Endothelial cell of umbilical vein (primary cell): ENCODE measurements at regions not wholly inside any gene's neighbourhood (a gene's known extent, or its start where the extent isn't known, plus 50 kb on each side); places are given as distances from the start of the nearest gene placed in this dataset.

Source experiments
- BruUV-seq: library from RNA; stranded (reverse); fragments of 400-500 nt; replicated peaks from 2 replicates; lab custom pipeline; 2021; lab: Mats Ljungman, UMichigan
- CTCF ChIA-PET: fragments of 300-600, 350-600 bp; sonication (Branson Sonifier 250); formaldehyde crosslinking; loops from one replicate; lab custom pipeline; 2021; ENCODE audit warnings: antibody characterized with exemption, inconsistent platforms; lab: Charles Lee
- POLR2A ChIA-PET: fragments of 300-600, 350-600 bp; sonication (Branson Sonifier 250); formaldehyde crosslinking; loops from one replicate; lab custom pipeline; 2021; ENCODE audit warnings: antibody characterized with exemption, inconsistent platforms; lab: Charles Lee
- DNase-seq: peaks from one replicate; pipeline ENCODE4 v3.0.0-alpha.2; 2011; ENCODE audit warnings: low read depth, low spot score
- FAIRE-seq: peaks from 2 replicates; lab custom pipeline; 2011; peaks lifted over from hg19 to GRCh38; lab: Jason Lieb, UNC
- H2AFZ ChIP-seq: 2 replicates; pipeline ENCODE4 v1.6.0; 2012; ENCODE audit warnings: low read depth, low read length, control low read depth, inconsistent platforms
- H3K27ac ChIP-seq: 2 replicates; pipeline ENCODE4 v1.5.1; 2011; ENCODE audit warnings: low read depth, mild to moderate bottlenecking, control low read depth, low read length, moderate library complexity; ENCODE audit not compliant: insufficient read depth
- H3K27me3 ChIP-seq, 2 experiments: 2 replicates each; pipeline versions ENCODE4 v1.6.0 to v1.6.1; 2011; ENCODE audit warnings: low read length in 2 of 2, mixed read lengths in 1 of 2; ENCODE audit not compliant: control insufficient read depth in 2 of 2, insufficient read depth in 2 of 2
- H3K36me3 ChIP-seq, 2 experiments: 2 replicates in 1 of 2; 3 replicates in 1 of 2; pipeline ENCODE4 v1.5.1; 2011; ENCODE audit warnings: low read length in 2 of 2, mild to moderate bottlenecking in 1 of 2, moderate library complexity in 1 of 2; ENCODE audit not compliant: control insufficient read depth in 2 of 2, insufficient read depth in 2 of 2; ENCODE audit errors: extremely low read depth in 1 of 2
- H3K4me1 ChIP-seq: 3 replicates; pipeline ENCODE4 v1.5.1; 2011; ENCODE audit warnings: mild to moderate bottlenecking, low read length; ENCODE audit not compliant: control insufficient read depth, insufficient read depth; ENCODE audit errors: extremely low read depth
- H3K4me2 ChIP-seq: 2 replicates; pipeline ENCODE4 v1.6.1; 2011; ENCODE audit warnings: low read length, control low read depth, mixed read lengths; ENCODE audit not compliant: insufficient read depth
- H3K4me3 ChIP-seq, 3 experiments: fragments of 200-600 bp in 1 of 3; sonication (generic), shearing (Covaris generic) in 1 of 3; replicated peaks in 1 of 3; 2 replicates each; pipeline ENCODE4 v1.5.1; 2011 to 2016; ENCODE audit warnings: control low read depth in 3 of 3, low read length in 3 of 3, mild to moderate bottlenecking in 2 of 3, inconsistent platforms in 1 of 3, low read depth in 1 of 3, moderate library complexity in 1 of 3; ENCODE audit not compliant: insufficient read depth in 1 of 3
- H3K79me2 ChIP-seq: 2 replicates; pipeline ENCODE4 v1.6.0; 2012; ENCODE audit warnings: low read length, inconsistent platforms; ENCODE audit not compliant: control insufficient read depth, insufficient read depth
- H3K9ac ChIP-seq: replicated peaks from 2 replicates; pipeline ENCODE3; 2011; ENCODE audit warnings: low read length, control low read depth; ENCODE audit not compliant: insufficient read depth; ENCODE audit errors: extremely low read depth
- H3K9me1 ChIP-seq: replicated peaks from 3 replicates; pipeline ENCODE4 v1.6.0; 2011; ENCODE audit warnings: mild to moderate bottlenecking, low read length; ENCODE audit not compliant: control insufficient read depth, insufficient read depth; ENCODE audit errors: extremely low read depth
- H3K9me3 ChIP-seq: replicated peaks from 2 replicates; pipeline ENCODE4 v1.5.1; 2012; ENCODE audit warnings: low read length, inconsistent platforms; ENCODE audit not compliant: control insufficient read depth, insufficient read depth
- H4K20me1 ChIP-seq: replicated peaks from 2 replicates; pipeline ENCODE3; 2011; ENCODE audit warnings: mild to moderate bottlenecking, low read length; ENCODE audit not compliant: control insufficient read depth, insufficient read depth; ENCODE audit errors: extremely low read depth
- EZH2 ChIP-seq: IDR thresholded peaks from 2 replicates; pipeline ENCODE4 v1.6.1; 2012; ENCODE audit warnings: borderline replicate concordance, low read depth, mild to moderate bottlenecking, moderate library complexity, low read length, inconsistent platforms; ENCODE audit not compliant: severe bottlenecking
- FOS ChIP-seq: IDR thresholded peaks from 2 replicates; pipeline ENCODE4 v1.6.1; 2011; ENCODE audit warnings: mild to moderate bottlenecking, low read length, moderate library complexity, borderline replicate concordance; ENCODE audit not compliant: insufficient read depth
- GATA2 ChIP-seq: IDR thresholded peaks from 2 replicates; pipeline ENCODE4 v1.7.0; 2011; ENCODE audit warnings: low read depth, mild to moderate bottlenecking, moderate library complexity, mixed read lengths, low read length; ENCODE audit not compliant: insufficient read length, insufficient read depth
- JUN ChIP-seq: IDR thresholded peaks from 2 replicates; pipeline ENCODE4 v1.6.1; 2011; ENCODE audit warnings: borderline replicate concordance, low read depth; ENCODE audit not compliant: insufficient read length, insufficient read depth
- MYC ChIP-seq: IDR thresholded peaks from one replicate; pipeline ENCODE4 v1.6.1; 2011; ENCODE audit warnings: mild to moderate bottlenecking, low read depth, low read length
- POLR2AphosphoS5 ChIP-seq: IDR thresholded peaks from 2 replicates; pipeline ENCODE4 v1.6.1; 2012; ENCODE audit warnings: low read depth, mild to moderate bottlenecking, control low read depth, low read length, moderate library complexity; ENCODE audit not compliant: insufficient read depth
- dilution Hi-C: fragments of 300-500 bp; cut with MboI; formaldehyde crosslinking; loops from one replicate; pipeline ENCODE4 v1.15.0; 2019; ENCODE audit warnings: low sequenced_read_pairs; ENCODE audit not compliant: extremely low pct_ligation_motif_present
- intact Hi-C: fragments of 100-400 bp; cut with micrococcal nuclease; formaldehyde crosslinking; loops from one replicate; pipeline ENCODE4 v1.10.0; 2022
- TF ChIP-seq, protein P1 (sequence below), 2 donors: IDR thresholded peaks; 1 replicate in 1 of 2; 2 replicates in 1 of 2; pipeline ENCODE4 v1.5.1; 2011; ENCODE audit warnings: low read length in 2 of 2, mild to moderate bottlenecking in 2 of 2, moderate library complexity in 2 of 2, control low read depth in 1 of 2, inconsistent platforms in 1 of 2, low read depth in 1 of 2; ENCODE audit not compliant: insufficient read depth in 1 of 2; ENCODE audit errors: extremely low read depth in 1 of 2
- TF ChIP-seq, protein P2 (sequence below): IDR thresholded peaks from 2 replicates; pipeline ENCODE4 v1.6.1; 2011; ENCODE audit not compliant: insufficient read depth, insufficient read length

DNA sequence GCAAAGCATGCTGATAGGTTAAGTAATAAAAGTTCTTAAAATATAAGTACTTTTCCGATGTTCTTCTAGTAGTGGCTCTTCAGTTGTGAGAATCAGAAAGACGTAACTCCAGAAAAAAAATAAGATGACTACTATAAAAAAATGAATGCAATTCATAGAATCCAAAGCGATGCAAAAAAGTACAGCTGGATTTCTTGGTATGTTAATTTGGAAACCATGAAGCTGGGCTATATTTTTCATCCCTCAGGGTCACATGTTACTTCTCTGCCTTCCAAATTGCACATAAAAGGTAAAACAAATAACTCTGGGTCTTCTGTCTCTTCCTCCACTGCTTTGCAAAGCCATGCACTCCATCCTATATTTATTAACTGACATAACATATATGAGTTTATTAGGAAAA, 843.9 kb upstream of the DPPA4 start:
- intact Hi-C loops (no loop called here), dilution Hi-C loops (no loop called here)
- FAIRE-seq (no peak), DNase-seq (no peak)
- CTCF ChIA-PET: no interaction called here
- POLR2A ChIA-PET: no interaction called here
- Histone ChIP-seq H3K9me3 (no peaks in the 10 kb centered on the region), H3K27me3 (no peaks in the 10 kb centered on the region), H3K4me3 (no peak overlapping the region), H2AFZ (no peak overlapping the region), H3K36me3 (no peaks in the 10 kb centered on the region), H3K4me1 (no peaks in the 10 kb centered on the region), H3K79me2 (no peaks in the 10 kb centered on the region), H3K4me2 (no peak overlapping the region), H3K9me1 (no peaks in the 10 kb centered on the region), H3K27ac (no peak overlapping the region), H4K20me1 (no peaks in the 10 kb centered on the region), H3K9ac (no peak overlapping the region)
- TF ChIP-seq EZH2: no peak
- TF ChIP-seq MYC: no peak
- no peak for TF ChIP-seq GATA2
- TF ChIP-seq, protein P1, sequence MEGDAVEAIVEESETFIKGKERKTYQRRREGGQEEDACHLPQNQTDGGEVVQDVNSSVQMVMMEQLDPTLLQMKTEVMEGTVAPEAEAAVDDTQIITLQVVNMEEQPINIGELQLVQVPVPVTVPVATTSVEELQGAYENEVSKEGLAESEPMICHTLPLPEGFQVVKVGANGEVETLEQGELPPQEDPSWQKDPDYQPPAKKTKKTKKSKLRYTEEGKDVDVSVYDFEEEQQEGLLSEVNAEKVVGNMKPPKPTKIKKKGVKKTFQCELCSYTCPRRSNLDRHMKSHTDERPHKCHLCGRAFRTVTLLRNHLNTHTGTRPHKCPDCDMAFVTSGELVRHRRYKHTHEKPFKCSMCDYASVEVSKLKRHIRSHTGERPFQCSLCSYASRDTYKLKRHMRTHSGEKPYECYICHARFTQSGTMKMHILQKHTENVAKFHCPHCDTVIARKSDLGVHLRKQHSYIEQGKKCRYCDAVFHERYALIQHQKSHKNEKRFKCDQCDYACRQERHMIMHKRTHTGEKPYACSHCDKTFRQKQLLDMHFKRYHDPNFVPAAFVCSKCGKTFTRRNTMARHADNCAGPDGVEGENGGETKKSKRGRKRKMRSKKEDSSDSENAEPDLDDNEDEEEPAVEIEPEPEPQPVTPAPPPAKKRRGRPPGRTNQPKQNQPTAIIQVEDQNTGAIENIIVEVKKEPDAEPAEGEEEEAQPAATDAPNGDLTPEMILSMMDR (IDR thresholded peaks at IDR 0.05; ENCODE audit: extremely low read depth in 1 of 2, insufficient read depth in 1 of 2, low read depth in 1 of 2, low read length in 2 of 2): no peak
- no peak for TF ChIP-seq JUN
- no peak for TF ChIP-seq POLR2AphosphoS5
- no peak for TF ChIP-seq FOS
- TF ChIP-seq, protein P2, sequence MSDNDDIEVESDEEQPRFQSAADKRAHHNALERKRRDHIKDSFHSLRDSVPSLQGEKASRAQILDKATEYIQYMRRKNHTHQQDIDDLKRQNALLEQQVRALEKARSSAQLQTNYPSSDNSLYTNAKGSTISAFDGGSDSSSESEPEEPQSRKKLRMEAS: no peak
- BruUV-seq: no TSS peak
